ENCODE measurements at regions not wholly inside any gene's neighbourhood (a gene's known extent, or its start where the extent isn't known, plus 50 kb on each side); places are given as distances from the start of the nearest gene placed in this dataset.

DNA sequence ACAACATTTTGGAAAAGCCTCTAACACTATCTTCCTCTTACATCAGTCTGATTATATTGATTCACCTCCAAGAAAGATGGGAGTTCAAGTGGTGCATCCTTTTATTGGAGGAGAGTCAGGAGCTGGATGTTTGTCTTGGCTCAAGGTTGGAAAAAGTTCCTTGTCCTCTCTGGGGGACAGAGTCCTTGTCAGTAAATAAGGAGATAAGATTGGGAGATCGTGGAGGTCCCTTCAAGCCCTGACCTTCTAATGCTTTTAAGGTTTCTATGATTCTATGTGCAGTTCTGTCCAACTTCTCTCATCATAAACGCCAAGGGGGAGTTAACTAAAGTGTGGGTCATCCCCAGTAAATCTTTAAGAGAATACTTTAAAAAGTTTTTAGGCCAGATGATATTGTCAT lies 60.9 kb upstream of the CCBE1 start:
- BruUV-seq (replicated peaks), result no TSS peak

More for the DNA sequence above, 60.9 kb upstream of the CCBE1 start:
- Histone ChIP-seq H3K27me3 (replicated peaks in 1 of 2; ENCODE audit: control insufficient read depth in 2 of 2, insufficient read depth in 2 of 2, low read length in 1 of 2) (no peaks in the 10 kb centered on the region; a peak in 1 of 4 replicates), H4K20me1 (ENCODE audit: control insufficient read depth, insufficient read depth) (no peaks in the 10 kb centered on the region), H3K36me3 (ENCODE audit: control insufficient read depth in 2 of 2, insufficient read depth in 2 of 2, low read length in 1 of 2) (no peaks in the 10 kb centered on the region), H3K9ac (ENCODE audit: control insufficient read depth, insufficient read depth, low read length) (no peak overlapping the region), H3K27ac (ENCODE audit: control insufficient read depth, insufficient read depth) (no peak overlapping the region), H3K9me3 (replicated peaks; ENCODE audit: control insufficient read depth, insufficient read depth, low read length) (no peaks in the 10 kb centered on the region), H3K4me2 (ENCODE audit: control insufficient read depth, insufficient read depth) (no peak overlapping the region), H2AFZ (ENCODE audit: control insufficient read depth, low read depth, low read length) (no peak overlapping the region), H3K4me3 (no peak overlapping the region), H3K4me1 (ENCODE audit: control insufficient read depth, insufficient read depth, low read length) (no peaks in the 10 kb centered on the region), H3K79me2 (ENCODE audit: control insufficient read depth, insufficient read depth, low read length) (no peaks in the 10 kb centered on the region)
- in situ Hi-C loops (cut with MboI) (no loop called here), intact Hi-C loops (cut with micrococcal nuclease; ENCODE audit: unreplicated experiment) (no loop called here)
- POLR2A ChIA-PET, result no interaction called here
- TF ChIP-seq POLR2AphosphoS2 (IDR thresholded peaks at IDR 0.05; ENCODE audit: low read depth, low read length) (no peak), NFIC (IDR thresholded peaks at IDR 0.05; ENCODE audit: low read depth, low read length) (no peak), ZNF217 (IDR thresholded peaks at IDR 0.05) (no peak), RCOR1 (conservative IDR thresholded peaks at IDR 0.05; ENCODE audit: low read depth, low read length) (no peak), TCF12 (IDR thresholded peaks at IDR 0.05; ENCODE audit: low read depth, low read length) (no peak), GABPA (IDR thresholded peaks at IDR 0.05; ENCODE audit: low read depth) (no peak), STAT1 (conservative IDR thresholded peaks at IDR 0.05) (no peak), CEBPZ (IDR thresholded peaks at IDR 0.05; ENCODE audit: low read depth, low read length) (no peak), ZNF687 (IDR thresholded peaks at IDR 0.05) (no peak), ZSCAN29 (IDR thresholded peaks at IDR 0.05) (no peak), RFX5 (IDR thresholded peaks at IDR 0.05; ENCODE audit: low read depth, low read length) (no peak), NFYA (IDR thresholded peaks at IDR 0.05; ENCODE audit: borderline replicate concordance, low read depth, low read length) (no peak), EGR1 (IDR thresholded peaks at IDR 0.05; ENCODE audit: borderline replicate concordance in 1 of 2, low read depth in 2 of 2, low read length in 2 of 2) (no peak), IKZF2 (IDR thresholded peaks at IDR 0.05) (no peak)
- TF ChIP-seq, protein P1, sequence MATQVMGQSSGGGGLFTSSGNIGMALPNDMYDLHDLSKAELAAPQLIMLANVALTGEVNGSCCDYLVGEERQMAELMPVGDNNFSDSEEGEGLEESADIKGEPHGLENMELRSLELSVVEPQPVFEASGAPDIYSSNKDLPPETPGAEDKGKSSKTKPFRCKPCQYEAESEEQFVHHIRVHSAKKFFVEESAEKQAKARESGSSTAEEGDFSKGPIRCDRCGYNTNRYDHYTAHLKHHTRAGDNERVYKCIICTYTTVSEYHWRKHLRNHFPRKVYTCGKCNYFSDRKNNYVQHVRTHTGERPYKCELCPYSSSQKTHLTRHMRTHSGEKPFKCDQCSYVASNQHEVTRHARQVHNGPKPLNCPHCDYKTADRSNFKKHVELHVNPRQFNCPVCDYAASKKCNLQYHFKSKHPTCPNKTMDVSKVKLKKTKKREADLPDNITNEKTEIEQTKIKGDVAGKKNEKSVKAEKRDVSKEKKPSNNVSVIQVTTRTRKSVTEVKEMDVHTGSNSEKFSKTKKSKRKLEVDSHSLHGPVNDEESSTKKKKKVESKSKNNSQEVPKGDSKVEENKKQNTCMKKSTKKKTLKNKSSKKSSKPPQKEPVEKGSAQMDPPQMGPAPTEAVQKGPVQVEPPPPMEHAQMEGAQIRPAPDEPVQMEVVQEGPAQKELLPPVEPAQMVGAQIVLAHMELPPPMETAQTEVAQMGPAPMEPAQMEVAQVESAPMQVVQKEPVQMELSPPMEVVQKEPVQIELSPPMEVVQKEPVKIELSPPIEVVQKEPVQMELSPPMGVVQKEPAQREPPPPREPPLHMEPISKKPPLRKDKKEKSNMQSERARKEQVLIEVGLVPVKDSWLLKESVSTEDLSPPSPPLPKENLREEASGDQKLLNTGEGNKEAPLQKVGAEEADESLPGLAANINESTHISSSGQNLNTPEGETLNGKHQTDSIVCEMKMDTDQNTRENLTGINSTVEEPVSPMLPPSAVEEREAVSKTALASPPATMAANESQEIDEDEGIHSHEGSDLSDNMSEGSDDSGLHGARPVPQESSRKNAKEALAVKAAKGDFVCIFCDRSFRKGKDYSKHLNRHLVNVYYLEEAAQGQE (IDR thresholded peaks at IDR 0.05; ENCODE audit: low read depth, low read length), result no peak
- DNase-seq (ENCODE audit: low read depth, low spot score), result no peak
- ATAC-seq, result no peak
- CTCF ChIA-PET, result interaction anchor here (0.6 kb wide), 1 partner anchor 494 kb away, joined by 5 read pairs; no protein-coding TSS in a partner anchor
- SMC1A ChIA-PET (ENCODE audit: uncharacterized antibody, unreplicated experiment), result interaction anchor here (0.6 kb wide), 1 partner anchor 356 kb away, joined by 3 read pairs; no protein-coding TSS in a partner anchor
- 11% methylated on average over 2 of the region's 2 CpGs for WGBS (ENCODE audit: insufficient coverage, insufficient replicate concordance, low lambda C conversion rate, missing lambda C conversion rate)
- no peak for FAIRE-seq
- RAD21 ChIA-PET (ENCODE audit: unreplicated experiment), result no interaction called here

All from GM12878 (cell line).